NCI-H1930 (cell line): ENCODE measurements at regions not wholly inside any gene's neighbourhood (a gene's known extent, or its start where the extent isn't known, plus 50 kb on each side); places are given as distances from the start of the nearest gene placed in this dataset.
"Not testable (repeated sequence)": the region's sequence is repeated elsewhere in the genome, so short reads cannot be mapped to it uniquely, and the experiment has no call there.

Experiments
- DNase-seq, 2 experiments: peaks; one replicate each; lab custom pipeline; 2025; lab: John Stamatoyannopoulos, UW

DNA sequence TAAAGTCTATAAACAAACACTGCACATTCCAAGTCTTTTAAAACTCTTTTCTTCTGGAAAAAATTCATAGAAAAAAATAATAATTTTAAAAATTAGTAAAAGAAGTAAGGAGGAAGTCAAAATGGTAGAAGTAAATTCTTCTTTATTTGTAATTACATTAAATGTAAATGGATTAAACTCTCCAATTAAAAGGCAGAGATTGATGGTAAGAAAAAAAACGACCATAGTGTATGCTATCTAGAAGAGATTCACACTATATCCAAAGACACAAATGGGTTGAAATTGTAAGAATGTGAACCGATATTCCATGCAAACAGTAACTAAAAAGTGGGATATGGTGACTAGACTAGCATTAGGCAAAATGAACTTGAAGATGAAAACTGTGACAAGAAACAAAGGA, 1196.1 kb upstream of the CDH2 start:
- no peak for DNase-seq

GRCh38 chr18:29361843-29362242, 1184.9 kb upstream of the CDH2 start:
- DNase-seq: no peak

DNA sequence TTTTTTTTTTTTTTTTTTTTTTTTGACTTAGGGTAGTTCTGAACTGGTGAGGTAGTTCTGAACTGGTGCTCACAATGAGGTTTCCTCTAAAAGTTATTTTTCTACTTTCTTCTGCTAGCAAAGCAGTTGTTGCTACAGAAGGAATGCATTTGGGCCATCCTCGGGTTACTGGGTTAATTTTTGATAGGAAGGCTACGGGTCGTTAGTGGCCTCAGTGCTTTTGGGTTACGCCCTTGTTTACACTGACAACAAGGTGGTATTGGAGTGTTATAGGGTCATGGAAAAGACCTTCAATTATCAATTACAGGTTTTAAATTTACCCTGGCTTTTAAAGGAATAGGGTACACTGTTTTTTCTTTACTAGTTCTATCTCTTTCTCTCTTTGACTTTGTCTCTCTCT, 1183.7 kb upstream of the CDH2 start:
- DNase-seq: not testable (repeated sequence)

DNA sequence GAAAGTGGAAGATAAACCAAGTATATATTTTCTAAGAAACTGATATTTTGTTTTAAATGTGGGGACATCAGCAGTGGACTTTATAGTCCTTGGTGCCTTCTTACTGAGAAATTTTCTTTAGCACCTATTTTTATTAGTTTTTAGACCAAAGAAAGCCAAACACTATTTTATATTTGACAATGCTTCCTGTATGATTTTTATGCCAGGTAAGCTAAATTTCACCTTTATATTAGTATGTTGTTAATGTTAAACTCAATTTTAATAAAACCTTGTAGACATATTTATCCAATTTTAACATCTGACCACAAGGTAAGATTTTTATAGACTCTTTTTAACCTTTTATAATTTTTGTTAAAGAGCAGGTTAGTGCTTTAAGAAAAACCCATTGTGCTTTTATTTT, 1182.3 kb upstream of the CDH2 start:
- not testable (repeated sequence) for DNase-seq

DNA sequence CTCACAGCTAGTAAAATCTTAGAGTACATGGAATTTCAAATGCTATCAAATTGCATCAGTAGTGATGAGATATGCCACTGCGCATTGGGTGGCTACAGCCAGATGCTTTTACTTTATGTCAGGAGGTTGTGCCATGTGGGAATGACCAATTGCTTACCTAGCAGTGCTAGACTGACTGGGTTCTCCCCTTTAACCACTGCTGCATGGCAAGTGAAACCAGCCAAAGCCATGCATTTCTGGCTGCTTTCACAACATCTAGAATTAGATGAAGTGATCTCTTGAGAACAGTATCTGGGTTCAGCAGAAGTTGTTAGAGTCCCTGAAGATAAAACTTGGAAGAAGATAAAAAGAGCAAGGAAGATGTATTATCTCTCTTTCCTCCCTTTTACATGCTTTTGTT, 1174.2 kb upstream of the CDH2 start:
- DNase-seq: no peak

DNA sequence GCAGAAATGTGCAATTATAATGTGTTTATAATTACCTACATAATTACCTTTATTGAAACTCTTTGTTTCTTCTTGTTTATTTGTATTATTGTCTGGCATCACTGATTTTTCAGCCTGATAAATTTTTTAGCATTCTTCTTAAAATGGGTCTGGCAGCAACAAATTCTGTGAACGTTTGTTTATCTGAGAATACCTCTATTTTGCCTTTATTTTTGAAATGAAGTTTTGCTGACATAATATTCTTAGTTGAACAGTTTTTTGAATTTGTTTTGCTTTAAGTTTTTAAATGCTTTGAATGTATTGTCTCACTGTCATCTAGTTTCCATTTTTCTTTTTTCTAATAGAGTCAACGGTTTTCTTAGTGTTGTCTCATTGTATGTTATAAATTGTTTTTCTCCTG, 1152.0 kb upstream of the CDH2 start:
- no peak for DNase-seq

DNA sequence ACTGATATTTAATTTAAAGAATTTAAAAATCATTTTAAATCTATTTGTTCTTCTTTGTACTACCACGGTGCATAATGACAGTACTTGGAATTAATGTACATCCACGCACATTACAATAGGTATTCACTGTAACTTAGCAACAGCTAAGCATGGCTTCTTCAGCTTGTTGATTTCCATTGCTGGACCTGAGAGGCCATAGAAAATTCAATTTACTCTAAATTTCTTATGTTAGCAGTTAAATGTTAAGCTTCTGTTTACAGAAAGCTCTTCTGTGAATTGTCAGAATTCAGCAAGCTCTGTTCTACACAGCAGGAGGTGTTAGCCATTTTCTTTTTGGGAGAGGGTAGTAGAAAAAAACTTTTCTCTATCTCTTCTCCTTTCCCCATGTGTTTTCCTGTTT, 1149.3 kb upstream of the CDH2 start:
- DNase-seq: peak; percentile 79 to 84

GRCh38 chr18:29321561-29321960, 1144.6 kb upstream of the CDH2 start:
- DNase-seq: no peak

GRCh38 chr18:29313312-29313711, 1136.4 kb upstream of the CDH2 start:
- no peak for DNase-seq

GRCh38 chr18:29311580-29311979, 1134.7 kb upstream of the CDH2 start:
- DNase-seq: no peak

DNA sequence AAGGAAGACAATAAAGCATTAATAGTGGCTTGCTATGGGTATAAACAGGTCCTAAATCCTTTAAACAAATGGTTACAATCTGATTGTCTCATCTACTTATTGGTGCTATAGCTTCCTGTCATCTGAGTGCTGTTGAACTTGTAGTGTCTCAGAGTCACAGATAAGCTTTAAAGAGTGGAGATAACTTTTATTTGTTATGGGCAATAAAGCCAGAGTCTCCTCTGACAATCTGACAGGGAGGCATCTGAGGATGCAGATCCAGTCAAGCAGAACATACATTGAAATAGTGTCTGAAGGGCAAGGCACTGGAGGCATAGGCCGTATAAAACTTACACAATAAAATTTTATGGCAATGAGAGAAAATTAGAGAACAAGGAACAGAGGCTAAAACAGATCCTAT, 1132.4 kb upstream of the CDH2 start:
- DNase-seq: no peak

DNA sequence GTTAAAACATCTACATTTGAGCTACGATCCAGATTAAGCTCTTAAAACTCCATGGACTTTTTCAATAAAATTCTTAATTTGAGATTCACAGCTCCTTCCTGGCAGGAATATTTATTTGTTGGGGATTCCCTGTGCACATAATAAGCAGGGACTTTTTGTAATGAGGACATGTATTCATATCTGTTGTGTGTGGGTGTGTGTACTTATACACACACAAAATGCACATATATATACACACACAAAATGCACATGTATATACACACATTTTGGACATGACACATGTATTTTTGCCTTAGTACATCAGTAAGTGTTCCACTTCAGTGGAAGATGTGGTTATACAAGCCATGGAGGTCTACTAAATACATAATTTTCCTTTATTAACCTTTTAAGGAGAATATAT, 1131.1 kb upstream of the CDH2 start:
- no peak for DNase-seq

DNA sequence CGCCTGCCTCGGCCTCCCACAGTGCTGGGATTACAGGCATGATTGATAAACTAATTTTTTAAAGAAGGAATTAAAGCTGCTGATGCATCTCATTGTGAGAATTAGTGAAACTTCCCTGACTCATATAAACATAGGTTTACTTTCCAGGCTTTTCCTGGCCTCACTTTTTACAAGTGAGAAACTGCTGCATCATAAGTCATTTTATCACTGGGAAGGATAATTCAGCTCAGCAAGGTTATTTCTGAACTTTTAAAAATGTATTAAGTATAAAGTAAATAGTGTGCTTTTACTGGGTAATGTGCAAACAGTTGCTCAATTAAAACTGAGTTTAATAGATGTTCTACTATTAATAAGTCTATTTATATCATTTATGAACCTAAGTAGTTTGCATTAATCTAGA, 1130.3 kb upstream of the CDH2 start:
- no peak for DNase-seq

DNA sequence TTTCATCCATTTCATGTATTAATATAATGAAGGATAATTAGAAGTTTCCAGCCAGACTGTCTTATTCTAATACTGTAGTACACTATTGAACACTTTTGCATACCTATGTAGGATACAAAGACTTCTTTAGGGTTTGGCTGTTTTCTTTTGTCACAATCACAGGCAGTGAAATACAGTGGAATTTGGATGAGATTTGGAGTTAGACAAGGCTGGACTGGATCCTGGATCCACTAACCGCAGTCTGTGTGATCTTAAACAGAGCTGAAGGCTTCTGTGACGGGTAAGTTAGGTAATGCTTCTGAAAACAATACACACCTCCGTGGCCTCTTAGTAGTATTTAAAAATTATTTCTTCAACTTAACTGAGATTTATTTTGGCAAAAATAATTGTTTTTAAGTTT, 1128.6 kb upstream of the CDH2 start:
- DNase-seq: no peak

DNA sequence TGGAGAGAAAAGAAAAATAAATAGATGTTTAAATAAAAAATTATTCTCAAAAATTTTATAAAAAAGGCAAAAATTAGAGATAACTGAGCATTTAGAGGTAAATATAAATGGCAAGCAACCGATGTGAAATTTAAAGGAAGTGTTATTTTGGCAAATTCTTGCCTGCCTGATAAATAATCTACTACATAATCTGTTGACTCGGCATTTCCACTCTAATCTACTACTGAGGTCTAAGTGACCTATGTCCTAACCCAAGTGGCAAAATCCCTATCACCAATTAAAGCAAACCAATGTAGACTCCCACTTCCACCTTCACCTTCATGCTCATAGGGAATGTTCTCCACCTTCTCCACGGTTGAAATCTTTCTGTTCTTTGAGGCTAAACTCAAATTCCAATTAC, 1124.1 kb upstream of the CDH2 start:
- no peak for DNase-seq

GRCh38 chr18:29285471-29285870, 1108.5 kb upstream of the CDH2 start:
- no peak for DNase-seq

DNA sequence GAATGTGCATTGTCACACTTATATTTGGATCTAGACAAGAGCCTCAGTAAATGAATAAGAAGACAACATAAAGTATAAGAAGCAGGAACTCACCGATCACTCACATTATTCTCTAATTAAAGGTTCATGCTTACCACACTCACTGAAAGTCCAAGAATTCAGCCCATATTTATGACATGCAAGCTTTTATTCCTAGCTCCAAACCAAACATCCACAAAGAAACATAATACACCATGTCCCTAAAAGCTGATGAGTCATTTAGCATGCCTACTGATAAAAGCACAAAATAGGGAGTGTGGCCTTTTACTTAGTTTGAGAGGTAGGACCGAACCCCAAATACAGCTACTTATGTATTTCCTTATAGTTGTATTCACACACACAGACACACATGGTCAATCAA, 1094.6 kb upstream of the CDH2 start:
- DNase-seq: no peak

DNA sequence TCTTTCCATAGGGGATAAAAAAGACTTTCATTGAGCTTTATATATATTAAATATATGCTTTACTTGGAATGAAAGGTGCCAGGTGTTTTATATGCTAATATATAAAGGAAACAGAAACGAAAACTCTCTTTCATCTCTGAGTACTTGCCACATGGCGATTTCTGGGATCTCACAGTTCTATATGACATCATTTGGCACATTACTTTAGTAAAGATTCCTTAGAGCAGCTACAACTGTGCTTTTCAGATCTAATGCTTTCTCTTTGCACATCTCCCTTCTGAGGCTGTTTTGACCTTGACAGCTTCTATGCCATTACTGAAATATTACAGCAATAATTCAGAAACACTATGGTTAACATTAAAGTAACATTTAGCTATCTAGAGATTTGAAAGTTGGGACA, 1082.9 kb upstream of the CDH2 start:
- no peak for DNase-seq

GRCh38 chr18:29254123-29254522, 1077.2 kb upstream of the CDH2 start:
- DNase-seq: no peak

GRCh38 chr18:29251681-29252080, 1074.8 kb upstream of the CDH2 start:
- no peak for DNase-seq

GRCh38 chr18:29250843-29251242, 1073.9 kb upstream of the CDH2 start:
- DNase-seq: no peak

DNA sequence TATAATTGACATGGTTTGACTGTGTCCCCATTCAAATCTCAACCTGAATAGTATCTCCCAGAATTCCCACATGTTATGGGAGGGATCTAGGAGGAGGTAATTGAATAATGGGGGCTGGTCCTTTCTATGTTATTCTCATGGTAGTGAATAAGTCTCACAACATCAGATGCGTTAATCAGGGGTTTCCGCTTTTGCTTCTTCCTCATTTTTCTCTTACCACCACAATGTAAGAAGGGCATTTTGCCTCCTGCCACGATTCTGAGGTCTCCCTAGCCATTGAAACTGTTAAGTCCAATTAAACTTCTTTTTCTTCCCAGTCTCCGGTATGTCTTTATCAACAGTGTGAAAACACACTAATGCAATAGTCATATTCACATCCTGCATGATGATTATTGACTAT, 1073.3 kb upstream of the CDH2 start:
- no peak for DNase-seq

DNA sequence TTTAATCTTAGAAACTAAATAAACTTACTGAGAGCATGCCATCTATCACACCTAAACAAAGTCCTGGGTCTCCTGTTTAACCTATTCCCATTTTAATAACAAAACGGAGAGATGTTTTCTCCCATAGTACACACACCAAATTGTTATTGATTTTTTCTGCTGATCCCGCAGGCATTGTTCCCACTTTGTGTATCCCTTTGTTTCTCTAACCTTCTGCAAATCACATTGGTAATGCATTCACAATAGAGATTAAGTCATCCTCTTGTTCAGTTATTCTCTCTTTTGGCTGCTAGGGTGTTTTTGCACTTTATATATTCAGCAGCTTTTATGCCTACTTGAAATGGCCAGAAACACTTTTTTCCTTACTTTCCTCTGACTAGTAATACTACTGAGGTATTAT, 1071.9 kb upstream of the CDH2 start:
- DNase-seq: no peak

GRCh38 chr18:29241199-29241598, 1064.3 kb upstream of the CDH2 start:
- DNase-seq: no peak

GRCh38 chr18:29234751-29235150, 1057.8 kb upstream of the CDH2 start:
- DNase-seq: no peak
